ENCODE measurements at regions not wholly inside any gene's neighbourhood (a gene's known extent, or its start where the extent isn't known, plus 50 kb on each side); places are given as distances from the start of the nearest gene placed in this dataset.

- DNase-seq (ENCODE audit: low spot score) (no peak), ATAC-seq (ENCODE audit: low read depth) (no peak)
- no peaks in the 10 kb centered on the region for H3K4me1 ChIP-seq (ENCODE audit: insufficient read depth, poor library complexity, severe bottlenecking)
- no peak overlapping the region for H3K4me3 ChIP-seq (ENCODE audit: severe bottlenecking)
- no peak overlapping the region for H3K27ac ChIP-seq (ENCODE audit: poor library complexity, severe bottlenecking)
- H3K36me3 ChIP-seq (ENCODE audit: low read depth) = no peaks in the 10 kb centered on the region
- H3K27me3 ChIP-seq (ENCODE audit: insufficient read depth, poor library complexity, severe bottlenecking) = no peaks in the 10 kb centered on the region
- no peaks in the 10 kb centered on the region for H3K9me3 ChIP-seq (ENCODE audit: severe bottlenecking)
- no peak for TF ChIP-seq CTCF (IDR thresholded peaks at IDR 0.05; ENCODE audit: poor library complexity, severe bottlenecking)
These were observed 178.4 kb downstream of the RNF152 start for GRCh38 chr18:61714421-61714820.

DNA sequence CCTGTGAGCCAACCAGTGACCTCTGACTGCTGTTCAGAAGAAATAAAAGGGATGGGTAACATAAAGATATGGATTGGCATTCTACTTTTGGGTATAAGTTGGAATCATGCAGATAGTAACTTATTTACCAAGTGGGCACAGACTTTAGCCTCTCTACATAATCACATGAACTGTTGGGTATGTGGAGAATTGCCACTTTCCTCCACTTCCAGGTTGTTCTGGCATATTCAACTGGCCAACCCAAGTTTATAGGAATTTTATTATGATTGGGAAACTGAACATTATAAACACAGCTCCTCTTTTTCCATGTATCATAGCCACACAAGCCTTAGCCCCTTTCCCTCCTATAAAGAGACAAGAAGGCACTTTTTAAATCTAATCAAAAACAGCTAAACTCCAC is 179.3 kb downstream of the RNF152 start:
- TF ChIP-seq CTCF (IDR thresholded peaks at IDR 0.05; ENCODE audit: poor library complexity, severe bottlenecking) = no peak
- ATAC-seq (ENCODE audit: low read depth) = no peak

DNA sequence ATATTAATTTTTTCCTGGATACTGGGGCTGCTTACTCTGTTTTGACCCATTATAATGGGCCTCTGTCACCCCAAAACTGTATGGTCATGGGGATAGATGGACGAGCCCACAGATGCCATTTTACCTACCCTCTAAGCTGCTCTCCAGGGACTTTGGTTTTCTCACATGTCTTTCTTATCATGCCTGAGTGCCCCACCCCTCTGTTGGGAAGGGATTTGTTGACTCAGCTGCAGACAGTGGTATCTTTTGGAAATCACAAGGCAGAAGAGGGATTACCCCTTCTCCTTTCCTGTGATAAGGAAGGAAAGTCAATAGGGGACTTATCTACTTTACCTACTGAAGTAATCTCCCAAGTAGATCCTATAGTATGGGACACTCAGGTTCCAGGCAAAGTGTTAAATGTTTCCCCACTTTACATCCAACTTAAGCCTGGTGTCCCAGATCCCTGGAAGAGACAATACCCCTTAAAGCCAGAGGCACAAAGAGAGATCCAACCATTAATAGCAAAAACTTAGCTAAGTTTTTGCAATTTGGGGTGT is 182.7 kb downstream of the RNF152 start:
- no peak for DNase-seq (ENCODE audit: low spot score)
- no peak for ATAC-seq (ENCODE audit: low read depth)
- Histone ChIP-seq H3K4me1 (ENCODE audit: insufficient read depth, poor library complexity, severe bottlenecking) (no peaks in the 10 kb centered on the region), H3K36me3 (ENCODE audit: low read depth) (no peaks in the 10 kb centered on the region), H3K27me3 (ENCODE audit: insufficient read depth, poor library complexity, severe bottlenecking) (no peaks in the 10 kb centered on the region), H3K27ac (ENCODE audit: poor library complexity, severe bottlenecking) (no peak overlapping the region), H3K4me3 (ENCODE audit: severe bottlenecking) (no peak overlapping the region), H3K9me3 (ENCODE audit: severe bottlenecking) (no peaks in the 10 kb centered on the region)
- TF ChIP-seq CTCF (IDR thresholded peaks at IDR 0.05; ENCODE audit: poor library complexity, severe bottlenecking) = no peak

More for the DNA sequence above, 179.3 kb downstream of the RNF152 start:
- Histone ChIP-seq H3K27ac (ENCODE audit: poor library complexity, severe bottlenecking) (no peak overlapping the region), H3K4me3 (ENCODE audit: severe bottlenecking) (no peak overlapping the region), H3K27me3 (ENCODE audit: insufficient read depth, poor library complexity, severe bottlenecking) (no peaks in the 10 kb centered on the region), H3K36me3 (ENCODE audit: low read depth) (no peaks in the 10 kb centered on the region), H3K4me1 (ENCODE audit: insufficient read depth, poor library complexity, severe bottlenecking) (no peaks in the 10 kb centered on the region), H3K9me3 (ENCODE audit: severe bottlenecking) (no peaks in the 10 kb centered on the region)
- DNase-seq (ENCODE audit: low spot score) = no peak

GRCh38 chr18:61706276-61706915 is 186.4 kb downstream of the RNF152 start:
- Histone ChIP-seq H3K27ac (ENCODE audit: poor library complexity, severe bottlenecking) (no peak overlapping the region), H3K9me3 (ENCODE audit: severe bottlenecking) (no peaks in the 10 kb centered on the region), H3K36me3 (ENCODE audit: low read depth) (no peaks in the 10 kb centered on the region), H3K4me1 (ENCODE audit: insufficient read depth, poor library complexity, severe bottlenecking) (no peaks in the 10 kb centered on the region), H3K27me3 (ENCODE audit: insufficient read depth, poor library complexity, severe bottlenecking) (no peaks in the 10 kb centered on the region), H3K4me3 (ENCODE audit: severe bottlenecking) (no peak overlapping the region)
- ATAC-seq (ENCODE audit: low read depth) (no peak), DNase-seq (ENCODE audit: low spot score) (no peak)
- TF ChIP-seq CTCF (IDR thresholded peaks at IDR 0.05; ENCODE audit: poor library complexity, severe bottlenecking) = no peak

DNA sequence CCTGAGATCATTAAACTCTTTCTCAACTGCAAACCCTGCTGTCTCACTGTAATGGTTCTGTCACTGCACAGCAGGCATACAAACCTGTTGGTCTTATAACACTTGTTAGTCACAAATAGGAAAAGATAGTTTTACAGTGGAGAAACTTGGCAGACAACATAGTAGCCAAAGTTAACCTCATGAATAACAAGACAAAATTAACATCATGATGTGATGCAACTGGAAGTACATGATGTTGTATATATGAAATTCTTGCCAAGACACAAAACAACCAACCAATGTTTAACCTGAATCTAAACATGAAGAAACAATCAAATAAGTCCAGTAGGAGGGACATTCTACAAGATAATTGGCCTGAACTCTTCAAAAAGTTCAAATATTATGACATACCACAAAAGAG is 189.3 kb downstream of the RNF152 start:
- Histone ChIP-seq H3K27me3 (ENCODE audit: insufficient read depth, poor library complexity, severe bottlenecking) (no peaks in the 10 kb centered on the region), H3K4me3 (ENCODE audit: severe bottlenecking) (no peak overlapping the region), H3K4me1 (ENCODE audit: insufficient read depth, poor library complexity, severe bottlenecking) (no peaks in the 10 kb centered on the region), H3K36me3 (ENCODE audit: low read depth) (no peaks in the 10 kb centered on the region), H3K9me3 (ENCODE audit: severe bottlenecking) (no peaks in the 10 kb centered on the region), H3K27ac (ENCODE audit: poor library complexity, severe bottlenecking) (no peak overlapping the region)
- no peak for TF ChIP-seq CTCF (IDR thresholded peaks at IDR 0.05; ENCODE audit: poor library complexity, severe bottlenecking)
- ATAC-seq (ENCODE audit: low read depth) (no peak), DNase-seq (ENCODE audit: low spot score) (no peak)
